Neuron (in vitro differentiated cells): ENCODE measurements at regions not wholly inside any gene's neighbourhood (a gene's known extent, or its start where the extent isn't known, plus 50 kb on each side); places are given as distances from the start of the nearest gene placed in this dataset.

Experiments
- H2AFZ ChIP-seq: one replicate; pipeline ENCODE4 v1.6.1; 2013; ENCODE audit warnings: low read depth, mild to moderate bottlenecking, inconsistent platforms, low read length, moderate library complexity
- H3K27me3 ChIP-seq: one replicate; pipeline ENCODE4 v1.6.1; 2013; ENCODE audit warnings: low read length; ENCODE audit not compliant: insufficient read depth
- H3K36me3 ChIP-seq: one replicate; pipeline ENCODE4 v1.6.1; 2013; ENCODE audit warnings: low read length; ENCODE audit not compliant: insufficient read depth
- H3K4me1 ChIP-seq: one replicate; pipeline ENCODE4 v1.6.1; 2013; ENCODE audit warnings: low read length; ENCODE audit not compliant: insufficient read depth
- H3K4me3 ChIP-seq: 2 replicates; pipeline ENCODE4 v1.5.1; 2013; ENCODE audit warnings: mild to moderate bottlenecking, low read length, moderate library complexity
- H3K9me3 ChIP-seq: one replicate; pipeline ENCODE4 v1.6.1; 2013; ENCODE audit warnings: low read length

- peaks cover 83% of the 10 kb centered on the region for H3K27me3 ChIP-seq
- no peaks in the 10 kb centered on the region for H3K9me3 ChIP-seq
- peaks cover 25% of the 10 kb centered on the region for H3K4me1 ChIP-seq
- no peak overlapping the region for H2AFZ ChIP-seq
- H3K4me3 ChIP-seq: no peak overlapping the region
- no peaks in the 10 kb centered on the region for H3K36me3 ChIP-seq
These were observed 302.1 kb downstream of the PARP8 start for GRCh38 chr5:50968356-50969149.

GRCh38 chr5:50969151-50970031 is 303.0 kb downstream of the PARP8 start:
- H3K4me3 ChIP-seq: no peak overlapping the region
- H3K9me3 ChIP-seq: no peaks in the 10 kb centered on the region
- H3K36me3 ChIP-seq: no peaks in the 10 kb centered on the region
- H3K4me1 ChIP-seq: peaks cover 17% of the 10 kb centered on the region
- peak overlapping the region; percentile 16 for H2AFZ ChIP-seq
- peaks cover 81% of the 10 kb centered on the region for H3K27me3 ChIP-seq

GRCh38 chr5:50975840-50976239 is 309.4 kb downstream of the PARP8 start:
- Histone ChIP-seq H3K4me3 (no peak overlapping the region), H3K9me3 (no peaks in the 10 kb centered on the region), H2AFZ (no peak overlapping the region), H3K36me3 (no peaks in the 10 kb centered on the region), H3K4me1 (no peaks in the 10 kb centered on the region), H3K27me3 (peaks cover 24% of the 10 kb centered on the region)

- Histone ChIP-seq H3K9me3 (no peaks in the 10 kb centered on the region), H3K27me3 (peaks cover 14% of the 10 kb centered on the region), H2AFZ (no peak overlapping the region), H3K36me3 (no peaks in the 10 kb centered on the region), H3K4me1 (no peaks in the 10 kb centered on the region), H3K4me3 (no peak overlapping the region)
These were observed 312.5 kb downstream of the PARP8 start for GRCh38 chr5:50978924-50979323.

- peaks cover 2% of the 10 kb centered on the region for H3K27me3 ChIP-seq
- H3K4me3 ChIP-seq: no peak overlapping the region
- H3K4me1 ChIP-seq: no peaks in the 10 kb centered on the region
- H3K9me3 ChIP-seq: no peaks in the 10 kb centered on the region
- H3K36me3 ChIP-seq: no peaks in the 10 kb centered on the region
- no peak overlapping the region for H2AFZ ChIP-seq
These were observed 318.2 kb downstream of the PARP8 start for GRCh38 chr5:50984640-50985039.

- Histone ChIP-seq H3K4me3 (no peak overlapping the region), H3K4me1 (no peaks in the 10 kb centered on the region), H3K9me3 (no peaks in the 10 kb centered on the region), H3K27me3 (peaks cover 8% of the 10 kb centered on the region), H3K36me3 (no peaks in the 10 kb centered on the region), H2AFZ (no peak overlapping the region)
These were observed 324.0 kb downstream of the PARP8 start for GRCh38 chr5:50990296-50990924.

GRCh38 chr5:50995285-50995942 is 329.0 kb downstream of the PARP8 start:
- Histone ChIP-seq H3K4me3 (no peak overlapping the region), H3K36me3 (no peaks in the 10 kb centered on the region), H3K4me1 (no peaks in the 10 kb centered on the region), H3K9me3 (no peaks in the 10 kb centered on the region), H2AFZ (no peak overlapping the region), H3K27me3 (peaks cover 8% of the 10 kb centered on the region)

GRCh38 chr5:51001227-51001923 is 334.9 kb downstream of the PARP8 start:
- Histone ChIP-seq H3K36me3 (no peaks in the 10 kb centered on the region), H2AFZ (no peak overlapping the region), H3K9me3 (no peaks in the 10 kb centered on the region), H3K27me3 (no peaks in the 10 kb centered on the region), H3K4me3 (no peak overlapping the region), H3K4me1 (no peaks in the 10 kb centered on the region)

GRCh38 chr5:51002368-51002767 is 335.9 kb downstream of the PARP8 start:
- Histone ChIP-seq H3K36me3 (no peaks in the 10 kb centered on the region), H3K27me3 (no peaks in the 10 kb centered on the region), H3K9me3 (no peaks in the 10 kb centered on the region), H3K4me3 (no peak overlapping the region), H2AFZ (no peak overlapping the region), H3K4me1 (no peaks in the 10 kb centered on the region)

GRCh38 chr5:51013036-51013435 is 346.6 kb downstream of the PARP8 start:
- Histone ChIP-seq H3K36me3 (no peaks in the 10 kb centered on the region), H3K4me1 (no peaks in the 10 kb centered on the region), H2AFZ (no peak overlapping the region), H3K9me3 (no peaks in the 10 kb centered on the region), H3K27me3 (no peaks in the 10 kb centered on the region), H3K4me3 (no peak overlapping the region)

GRCh38 chr5:51018423-51018822 is 352.0 kb downstream of the PARP8 start:
- Histone ChIP-seq H3K4me1 (no peaks in the 10 kb centered on the region), H3K27me3 (no peaks in the 10 kb centered on the region), H3K36me3 (no peaks in the 10 kb centered on the region), H3K4me3 (no peak overlapping the region), H2AFZ (no peak overlapping the region), H3K9me3 (no peaks in the 10 kb centered on the region)

- Histone ChIP-seq H3K4me3 (no peak overlapping the region), H3K9me3 (no peaks in the 10 kb centered on the region), H3K36me3 (no peaks in the 10 kb centered on the region), H3K4me1 (no peaks in the 10 kb centered on the region), H2AFZ (no peak overlapping the region), H3K27me3 (no peaks in the 10 kb centered on the region)
These were observed 357.8 kb downstream of the PARP8 start for GRCh38 chr5:51024263-51024662.
